Endodermal cell (in vitro differentiated cells): ENCODE measurements at regions not wholly inside any gene's neighbourhood (a gene's known extent, or its start where the extent isn't known, plus 50 kb on each side); places are given as distances from the start of the nearest gene placed in this dataset.

Experiments used
- DNase-seq: peaks from one replicate; pipeline ENCODE4 v3.0.0-alpha.2; 2017
- H3K27ac ChIP-seq: 2 replicates; pipeline ENCODE4 v1.5.1; 2013; ENCODE audit warnings: mild to moderate bottlenecking, low read depth, low read length, moderate library complexity
- H3K27me3 ChIP-seq: 2 replicates; pipeline ENCODE4 v1.6.1; 2013; ENCODE audit warnings: mild to moderate bottlenecking, low read length, moderate library complexity; ENCODE audit not compliant: insufficient read depth, control insufficient read depth, poor library complexity, severe bottlenecking
- H3K36me3 ChIP-seq: 2 replicates; pipeline ENCODE4 v1.7.0; 2013; ENCODE audit warnings: mild to moderate bottlenecking, low read length, moderate library complexity; ENCODE audit not compliant: control insufficient read depth, insufficient read depth
- H3K4me1 ChIP-seq: one replicate; pipeline ENCODE4 v1.7.0; 2013; ENCODE audit warnings: low read length; ENCODE audit not compliant: control insufficient read depth, insufficient read depth
- H3K4me3 ChIP-seq: 2 replicates; pipeline ENCODE4 v1.5.1; 2013; ENCODE audit warnings: mild to moderate bottlenecking, low read length, moderate library complexity
- H3K9ac ChIP-seq: 2 replicates; pipeline ENCODE4 v1.6.1; 2013; ENCODE audit warnings: mild to moderate bottlenecking, low read length, moderate library complexity; ENCODE audit not compliant: poor library complexity, severe bottlenecking; ENCODE audit errors: extremely low read depth
- H3K9me3 ChIP-seq: 2 replicates; pipeline ENCODE4 v1.6.1; 2013; ENCODE audit warnings: mild to moderate bottlenecking, low read length, moderate library complexity; ENCODE audit not compliant: control insufficient read depth
- H3K27ac Mint-ChIP-seq: 2 replicates; pipeline ENCODE4 v1.8.0; 2020; ENCODE audit warnings: mixed read lengths
- H3K27me3 Mint-ChIP-seq: 2 replicates; pipeline ENCODE4 v1.8.0; 2021; ENCODE audit warnings: mild to moderate bottlenecking, mixed read lengths; ENCODE audit not compliant: insufficient read depth
- H3K36me3 Mint-ChIP-seq: 2 replicates; pipeline ENCODE4 v1.8.0; 2020; ENCODE audit warnings: low read depth, mixed read lengths
- H3K4me1 Mint-ChIP-seq: 2 replicates; pipeline ENCODE4 v1.8.0; 2020; ENCODE audit warnings: mixed read lengths
- H3K4me3 Mint-ChIP-seq: 2 replicates; pipeline ENCODE4 v1.8.0; 2020; ENCODE audit warnings: mild to moderate bottlenecking, moderate library complexity, mixed read lengths
- H3K9me3 Mint-ChIP-seq: 2 replicates; pipeline ENCODE4 v1.8.0; 2020; ENCODE audit warnings: mild to moderate bottlenecking, mixed read lengths
- CTCF ChIP-seq: fragments of 200-600 bp; sonication (generic); conservative IDR thresholded peaks from 2 replicates; pipeline ENCODE4 v1.5.0; 2021; ENCODE audit warnings: antibody characterized with exemption, mild to moderate bottlenecking
- WGBS, 2 experiments: methylation state at CpG; one replicate each; pipeline versions ENCODE4 v1.1.5 to v1.1.7; 2013; ENCODE audit warnings: missing lambda C conversion rate in 2 of 2, mixed read lengths in 1 of 2; ENCODE audit not compliant: insufficient coverage in 1 of 2, insufficient read length in 1 of 2; 5-methylcytosine and 5-hydroxymethylcytosine counted together

- no peaks in the 10 kb centered on the region for H3K27me3 Mint-ChIP-seq
- H3K9me3 Mint-ChIP-seq, result peaks cover 28% of the 10 kb centered on the region
- H3K4me3 Mint-ChIP-seq, result no peak overlapping the region
- H3K27me3 ChIP-seq, result no peaks in the 10 kb centered on the region
- no peaks in the 10 kb centered on the region for H3K4me1 Mint-ChIP-seq
- H3K27ac ChIP-seq, result no peak overlapping the region
- H3K36me3 Mint-ChIP-seq, result peaks cover 2% of the 10 kb centered on the region
- no peak overlapping the region for H3K27ac Mint-ChIP-seq
- no peak overlapping the region for H3K9ac ChIP-seq
- H3K4me3 ChIP-seq, result no peak overlapping the region
- 88 to 100% methylated on average over 3 of the region's 3 CpGs for WGBS, 2 experiments
- no peaks in the 10 kb centered on the region for H3K36me3 ChIP-seq
- peaks cover 22% of the 10 kb centered on the region for H3K9me3 ChIP-seq
- TF ChIP-seq CTCF, result no peak
- H3K4me1 ChIP-seq, result no peaks in the 10 kb centered on the region
- no peak for DNase-seq
Observed at GRCh38 chr7:12851142-12851541, 163.7 kb downstream of the ARL4A start.

- Histone ChIP-seq H3K9ac (no peak overlapping the region), H3K27ac (no peak overlapping the region), H3K36me3 (no peaks in the 10 kb centered on the region), H3K4me3 (no peak overlapping the region), H3K4me1 (no peaks in the 10 kb centered on the region), H3K27me3 (no peaks in the 10 kb centered on the region), H3K9me3 (peaks cover 15% of the 10 kb centered on the region)
- Mint-ChIP-seq H3K4me1 (no peaks in the 10 kb centered on the region), H3K9me3 (peaks cover 21% of the 10 kb centered on the region), H3K4me3 (no peak overlapping the region), H3K27ac (no peak overlapping the region), H3K27me3 (no peaks in the 10 kb centered on the region), H3K36me3 (peaks cover 2% of the 10 kb centered on the region)
- 95% methylated on average over 3 of the region's 3 CpGs; no CpG with 5 or more reads in 1 of the 2 experiments for WGBS, 2 experiments
- TF ChIP-seq CTCF, result no peak
- no peak for DNase-seq
Observed at GRCh38 chr7:12851841-12852240, 164.4 kb downstream of the ARL4A start.

GRCh38 chr7:12855036-12855435 lies 167.6 kb downstream of the ARL4A start:
- H3K4me3 ChIP-seq, result no peak overlapping the region
- no peak overlapping the region for H3K27ac Mint-ChIP-seq

More at GRCh38 chr7:12855036-12855435, 167.6 kb downstream of the ARL4A start:
- no peaks in the 10 kb centered on the region for H3K9me3 ChIP-seq
- H3K9ac ChIP-seq, result no peak overlapping the region
- Mint-ChIP-seq H3K27me3 (no peaks in the 10 kb centered on the region), H3K4me3 (no peak overlapping the region), H3K9me3 (peaks cover 8% of the 10 kb centered on the region), H3K4me1 (no peaks in the 10 kb centered on the region), H3K36me3 (no peaks in the 10 kb centered on the region)
- H3K27ac ChIP-seq, result no peak overlapping the region
- no peaks in the 10 kb centered on the region for H3K27me3 ChIP-seq
- no peak for DNase-seq
- 83 to 92% methylated on average over 1 to 4 of the region's 4 CpGs for WGBS, 2 experiments
- no peaks in the 10 kb centered on the region for H3K36me3 ChIP-seq
- TF ChIP-seq CTCF, result no peak
- no peaks in the 10 kb centered on the region for H3K4me1 ChIP-seq
